Liver (tissue), 3 donors: ENCODE measurements at regions not wholly inside any gene's neighbourhood (a gene's known extent, or its start where the extent isn't known, plus 50 kb on each side); places are given as distances from the start of the nearest gene placed in this dataset.

Experiments used
- CTCF ChIP-seq: fragments of 150-350 bp; IDR thresholded peaks from 2 replicates; pipeline ENCODE4 v1.5.1; 2017; ENCODE audit warnings: improper control_type of control experiment, low read depth, low read length; ENCODE audit not compliant: missing input control
- RXRA ChIP-seq, 2 donors: IDR thresholded peaks; 2 replicates each; pipeline ENCODE4 v1.6.1; 2017 to 2018; ENCODE audit warnings: antibody characterized with exemption in 2 of 2, mild to moderate bottlenecking in 1 of 2
- donor health status: healthy.
- donor health status: healthy.

- no peak for TF ChIP-seq RXRA (IDR thresholded peaks at IDR 0.05)
- TF ChIP-seq CTCF: no peak
Measured at GRCh38 chr2:121821476-121822158, 66.2 kb downstream of the TSN start.
